ENCODE measurements at regions not wholly inside any gene's neighbourhood (a gene's known extent, or its start where the extent isn't known, plus 50 kb on each side); places are given as distances from the start of the nearest gene placed in this dataset.

DNA sequence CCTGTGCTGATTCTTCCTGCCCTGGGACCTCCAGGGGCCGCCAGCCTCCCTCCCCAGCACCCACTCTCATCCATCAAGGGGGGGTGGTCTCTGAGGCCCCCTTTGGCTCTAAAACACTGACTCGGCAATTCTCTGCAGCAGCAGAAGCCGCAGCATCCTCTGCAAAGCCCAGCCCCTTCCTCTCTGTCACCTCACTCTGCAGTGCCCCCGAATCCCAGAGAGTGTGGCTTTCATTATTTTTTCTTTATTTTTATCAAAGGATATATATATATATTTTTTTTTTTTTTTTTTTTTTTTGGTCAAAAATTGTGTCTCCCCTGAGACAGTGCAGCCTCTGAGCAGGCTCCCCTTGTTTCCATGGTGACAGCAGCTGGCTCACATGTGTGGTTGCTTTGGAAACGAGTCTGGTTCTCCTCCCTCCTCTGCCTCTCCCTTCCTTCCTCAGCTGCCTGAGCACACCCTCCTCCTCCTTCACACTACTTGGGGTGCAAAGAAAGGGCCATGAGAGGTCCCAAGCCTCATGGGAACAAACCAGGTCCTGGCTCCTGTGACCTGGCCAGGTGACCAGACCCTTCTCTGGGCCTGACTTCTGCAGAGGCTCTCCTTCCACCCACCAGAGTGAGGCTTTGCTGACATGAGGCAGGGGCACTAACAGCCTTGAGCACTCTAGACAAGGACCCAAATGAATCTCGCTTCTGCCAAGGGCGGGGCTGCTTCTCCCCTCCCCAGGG lies 100.5 kb downstream of the LRRC74A start:
- TF ChIP-seq, protein P1, sequence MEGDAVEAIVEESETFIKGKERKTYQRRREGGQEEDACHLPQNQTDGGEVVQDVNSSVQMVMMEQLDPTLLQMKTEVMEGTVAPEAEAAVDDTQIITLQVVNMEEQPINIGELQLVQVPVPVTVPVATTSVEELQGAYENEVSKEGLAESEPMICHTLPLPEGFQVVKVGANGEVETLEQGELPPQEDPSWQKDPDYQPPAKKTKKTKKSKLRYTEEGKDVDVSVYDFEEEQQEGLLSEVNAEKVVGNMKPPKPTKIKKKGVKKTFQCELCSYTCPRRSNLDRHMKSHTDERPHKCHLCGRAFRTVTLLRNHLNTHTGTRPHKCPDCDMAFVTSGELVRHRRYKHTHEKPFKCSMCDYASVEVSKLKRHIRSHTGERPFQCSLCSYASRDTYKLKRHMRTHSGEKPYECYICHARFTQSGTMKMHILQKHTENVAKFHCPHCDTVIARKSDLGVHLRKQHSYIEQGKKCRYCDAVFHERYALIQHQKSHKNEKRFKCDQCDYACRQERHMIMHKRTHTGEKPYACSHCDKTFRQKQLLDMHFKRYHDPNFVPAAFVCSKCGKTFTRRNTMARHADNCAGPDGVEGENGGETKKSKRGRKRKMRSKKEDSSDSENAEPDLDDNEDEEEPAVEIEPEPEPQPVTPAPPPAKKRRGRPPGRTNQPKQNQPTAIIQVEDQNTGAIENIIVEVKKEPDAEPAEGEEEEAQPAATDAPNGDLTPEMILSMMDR (IDR thresholded peaks at IDR 0.05 in 8 of 11, conservative IDR thresholded peaks at IDR 0.05 in 3 of 11) = no peak
- no peak for TF ChIP-seq POLR2AphosphoS5 (IDR thresholded peaks at IDR 0.05)
